ENCODE measurements at regions not wholly inside any gene's neighbourhood (a gene's known extent, or its start where the extent isn't known, plus 50 kb on each side); places are given as distances from the start of the nearest gene placed in this dataset.

GRCh38 chr7:118304100-118304499, 79.6 kb downstream of the ANKRD7 start:
- TF ChIP-seq ZNF274 (IDR thresholded peaks at IDR 0.05; ENCODE audit: insufficient read depth, insufficient read length) (no peak), E2F4 (IDR thresholded peaks at IDR 0.05; ENCODE audit: low read depth, low read length) (no peak), ZSCAN29 (IDR thresholded peaks at IDR 0.05) (no peak), RCOR1 (conservative IDR thresholded peaks at IDR 0.05; ENCODE audit: low read depth, low read length) (no peak), STAT1 (conservative IDR thresholded peaks at IDR 0.05) (no peak), ZNF384 (IDR thresholded peaks at IDR 0.05; ENCODE audit: borderline replicate concordance, low read depth, low read length) (no peak), E4F1 (IDR thresholded peaks at IDR 0.05; ENCODE audit: borderline replicate concordance, partially characterized antibody) (no peak), MAX (IDR thresholded peaks at IDR 0.05; ENCODE audit: low read depth, low read length) (no peak), CREM (IDR thresholded peaks at IDR 0.05; ENCODE audit: low read depth) (no peak), ATF3 (IDR thresholded peaks at IDR 0.05; ENCODE audit: borderline replicate concordance, extremely low read depth, low read depth, low read length) (no peak), GATAD2B (conservative IDR thresholded peaks at IDR 0.05; ENCODE audit: low read depth) (no peak)
- H3K27me3 ChIP-seq (replicated peaks in 1 of 2; ENCODE audit: control insufficient read depth in 2 of 2, insufficient read depth in 2 of 2, low read length in 1 of 2): no peaks in the 10 kb centered on the region
- H3K36me3 ChIP-seq (ENCODE audit: control insufficient read depth in 2 of 2, insufficient read depth in 2 of 2, low read length in 1 of 2): no peaks in the 10 kb centered on the region
- H3K4me3 ChIP-seq: no peak overlapping the region
- FAIRE-seq (no peak), DNase-seq (ENCODE audit: low read depth, low spot score) (no peak), ATAC-seq (no peak)
- H3K9ac ChIP-seq (ENCODE audit: control insufficient read depth, insufficient read depth, low read length): no peak overlapping the region
- no peak overlapping the region for H2AFZ ChIP-seq (ENCODE audit: control insufficient read depth, low read depth, low read length)
- RAD21 ChIA-PET (ENCODE audit: unreplicated experiment): no interaction called here
- no peaks in the 10 kb centered on the region; the same call in 1 of the 3 replicates for H3K9me3 ChIP-seq (replicated peaks; ENCODE audit: control insufficient read depth, insufficient read depth, low read length)
- intact Hi-C loops (cut with micrococcal nuclease; ENCODE audit: unreplicated experiment) (no loop called here), in situ Hi-C loops (cut with MboI) (no loop called here)
- no TSS peak for BruUV-seq (replicated peaks)
- no peak overlapping the region for H3K4me2 ChIP-seq (ENCODE audit: control insufficient read depth, insufficient read depth)
- POLR2A ChIA-PET: no interaction called here
- SMC1A ChIA-PET (ENCODE audit: uncharacterized antibody, unreplicated experiment): interaction anchor here (1.1 kb wide), 1 partner anchor 21 kb away, joined by 3 read pairs; no protein-coding TSS in a partner anchor
- CTCF ChIA-PET: interaction anchor here (1.4 kb wide), 1 partner anchor 13 kb away, joined by 3 read pairs; no protein-coding TSS in a partner anchor
- 78% methylated on average over 2 of the region's 2 CpGs for WGBS (ENCODE audit: insufficient coverage, insufficient replicate concordance, low lambda C conversion rate, missing lambda C conversion rate)
- no peaks in the 10 kb centered on the region for H3K79me2 ChIP-seq (ENCODE audit: control insufficient read depth, insufficient read depth, low read length)
- no peaks in the 10 kb centered on the region for H3K4me1 ChIP-seq (ENCODE audit: control insufficient read depth, insufficient read depth, low read length)
- no peaks in the 10 kb centered on the region for H4K20me1 ChIP-seq (ENCODE audit: control insufficient read depth, insufficient read depth)
- no peak overlapping the region for H3K27ac ChIP-seq (ENCODE audit: control insufficient read depth, insufficient read depth)
